NCI-H345 treated with DMSO at 0.1 percent for 48 hours (cell line): ENCODE measurements at regions not wholly inside any gene's neighbourhood (a gene's known extent, or its start where the extent isn't known, plus 50 kb on each side); places are given as distances from the start of the nearest gene placed in this dataset.
"Not testable (repeated sequence)": the region's sequence is repeated elsewhere in the genome, so short reads cannot be mapped to it uniquely, and the experiment has no call there.

Experiments
- DNase-seq: peaks from one replicate; lab custom pipeline; 2025; ENCODE audit not compliant: unreplicated experiment; lab: John Stamatoyannopoulos, UW

DNA sequence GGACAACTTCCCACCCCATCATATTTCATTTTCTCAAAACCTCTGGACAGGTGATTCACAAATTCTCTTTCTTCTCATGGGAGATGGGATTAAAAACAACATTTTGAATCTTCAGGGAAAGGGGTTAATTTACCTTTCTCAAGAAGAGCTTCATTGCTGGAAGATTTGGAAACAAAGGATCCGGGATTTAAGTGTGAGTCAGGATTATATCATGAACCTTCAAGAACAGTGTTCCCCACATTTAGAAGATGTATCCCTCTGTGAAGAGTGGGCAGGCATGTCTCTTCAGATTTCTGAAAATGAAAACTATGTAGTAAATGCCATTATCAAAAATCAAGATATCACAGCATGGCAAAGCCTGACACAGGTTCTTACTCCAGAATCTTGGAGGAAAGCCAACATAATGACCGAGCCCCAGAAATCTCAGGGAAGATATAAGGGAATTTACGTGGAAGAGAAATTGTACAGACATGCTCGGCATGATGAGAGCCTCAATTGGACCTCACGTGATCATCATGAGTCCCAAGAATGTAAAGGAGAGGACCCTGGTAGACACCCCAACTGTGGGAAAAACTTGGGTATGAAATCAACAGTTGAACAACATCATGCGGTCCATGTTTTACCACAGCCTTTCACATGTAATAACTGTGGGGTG, 99.5 kb upstream of the GPR39 start:
- DNase-seq = not testable (repeated sequence)

DNA sequence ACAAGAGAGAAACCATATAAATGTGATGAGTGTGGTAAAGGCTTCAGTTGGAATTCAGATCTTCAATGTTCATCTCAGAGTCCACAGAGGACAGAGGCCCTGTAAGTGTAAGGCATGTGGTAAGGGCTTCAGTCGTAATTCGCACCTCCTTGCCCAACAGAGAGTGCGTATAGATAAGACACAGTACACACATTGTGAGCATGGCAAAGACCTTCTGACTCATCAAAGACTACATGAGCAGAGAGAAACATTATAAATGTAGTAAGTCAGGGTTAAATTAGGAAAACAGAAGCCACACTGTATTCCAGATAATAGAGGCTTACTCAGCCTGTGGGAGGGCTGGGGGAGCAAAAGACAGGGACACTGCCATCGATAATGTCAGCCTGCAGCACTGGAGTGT, 98.1 kb upstream of the GPR39 start:
- not testable (repeated sequence) for DNase-seq

DNA sequence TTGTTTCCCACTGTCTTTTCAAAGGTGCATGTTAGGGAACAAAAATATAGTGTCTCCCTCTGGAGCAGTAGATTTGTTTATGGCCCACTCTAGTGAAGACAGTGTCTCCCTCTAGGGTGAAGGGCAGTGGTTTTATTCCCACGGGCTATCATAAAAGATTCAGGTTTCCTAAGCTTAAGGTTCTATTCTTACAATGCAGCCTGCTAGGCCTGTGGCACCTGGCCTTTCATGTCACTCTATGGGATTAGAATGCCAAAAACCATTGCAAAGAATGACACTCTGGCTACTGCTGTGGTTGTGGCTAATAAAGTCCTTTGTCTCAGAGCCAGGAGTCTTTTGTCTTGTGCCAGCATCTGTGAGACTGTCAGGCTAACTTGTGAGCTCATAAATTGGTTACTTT, 92.6 kb upstream of the GPR39 start:
- DNase-seq = not testable (repeated sequence)

DNA sequence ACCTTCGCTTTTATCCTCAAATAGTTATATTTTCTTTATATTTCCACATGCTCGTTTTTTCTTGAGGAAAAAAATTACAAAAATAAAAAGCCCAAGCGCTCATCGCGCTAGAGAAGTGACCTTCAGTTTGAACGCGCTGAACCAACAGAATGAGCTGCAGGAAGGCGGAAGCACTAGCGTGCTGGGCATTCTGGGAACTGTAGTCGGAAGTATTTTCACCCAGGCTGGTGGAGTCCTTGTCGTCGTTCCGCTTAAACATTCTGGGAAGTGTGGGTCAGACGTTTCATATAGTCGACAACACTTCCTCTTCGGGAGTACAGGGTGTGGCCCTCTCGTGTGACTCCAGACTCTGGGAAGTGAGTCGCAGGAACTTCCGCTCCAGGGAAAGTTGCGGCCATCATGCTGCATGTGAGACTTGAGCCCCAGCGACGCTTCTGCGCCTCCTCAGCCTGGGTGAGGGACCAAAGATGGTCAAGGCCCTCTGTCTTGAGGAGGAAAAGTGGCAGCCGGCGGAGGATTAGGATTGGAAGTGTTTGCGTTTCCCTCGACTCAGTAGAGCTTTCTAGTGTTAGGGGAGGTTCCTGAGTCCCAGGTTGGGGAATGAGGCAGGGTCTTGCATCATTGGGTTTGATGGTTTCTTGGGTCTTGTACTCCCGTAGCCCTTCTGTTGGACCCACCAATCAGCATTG, 84.1 kb upstream of the GPR39 start:
- DNase-seq = not testable (repeated sequence)

DNA sequence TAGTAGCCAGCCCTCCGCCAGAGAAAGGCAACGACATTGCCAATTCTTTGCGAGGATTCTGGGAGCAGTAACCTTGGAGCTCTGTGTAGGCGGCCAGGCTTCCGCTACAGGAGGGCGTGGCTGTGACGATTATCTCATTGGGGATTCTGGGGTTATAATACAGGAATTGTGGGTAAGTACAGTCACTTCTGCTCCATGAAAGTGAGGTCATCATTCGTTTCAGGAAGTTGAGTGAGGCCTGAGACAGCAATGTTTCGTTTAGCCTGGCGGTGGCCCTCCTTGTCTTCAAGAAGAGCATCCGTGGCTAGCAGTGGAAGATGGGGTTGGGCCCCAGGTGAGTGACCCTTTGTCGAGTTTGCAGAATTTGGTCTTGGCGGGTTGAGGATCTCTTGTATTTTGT, 79.5 kb upstream of the GPR39 start:
- DNase-seq = not testable (repeated sequence)

DNA sequence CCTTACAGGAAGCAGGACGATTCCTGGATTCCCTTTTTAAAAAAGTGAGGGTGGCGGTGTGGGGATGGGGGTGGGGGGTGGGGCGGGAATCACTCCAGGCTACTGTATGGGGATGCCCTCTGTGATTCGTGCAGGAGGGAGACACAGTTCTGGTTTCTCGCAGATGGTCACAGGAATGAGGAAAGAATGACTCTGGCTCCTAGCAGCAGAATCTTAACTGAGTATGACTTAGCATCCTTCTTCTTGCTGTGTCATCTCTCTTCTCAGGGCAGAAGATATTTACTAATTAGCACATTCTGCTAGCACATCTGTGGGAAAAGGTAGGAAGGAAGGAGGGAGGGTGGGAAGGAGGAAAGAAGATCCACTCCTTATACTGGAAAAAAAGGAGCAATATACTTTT, 78.8 kb upstream of the GPR39 start:
- DNase-seq = not testable (repeated sequence)

DNA sequence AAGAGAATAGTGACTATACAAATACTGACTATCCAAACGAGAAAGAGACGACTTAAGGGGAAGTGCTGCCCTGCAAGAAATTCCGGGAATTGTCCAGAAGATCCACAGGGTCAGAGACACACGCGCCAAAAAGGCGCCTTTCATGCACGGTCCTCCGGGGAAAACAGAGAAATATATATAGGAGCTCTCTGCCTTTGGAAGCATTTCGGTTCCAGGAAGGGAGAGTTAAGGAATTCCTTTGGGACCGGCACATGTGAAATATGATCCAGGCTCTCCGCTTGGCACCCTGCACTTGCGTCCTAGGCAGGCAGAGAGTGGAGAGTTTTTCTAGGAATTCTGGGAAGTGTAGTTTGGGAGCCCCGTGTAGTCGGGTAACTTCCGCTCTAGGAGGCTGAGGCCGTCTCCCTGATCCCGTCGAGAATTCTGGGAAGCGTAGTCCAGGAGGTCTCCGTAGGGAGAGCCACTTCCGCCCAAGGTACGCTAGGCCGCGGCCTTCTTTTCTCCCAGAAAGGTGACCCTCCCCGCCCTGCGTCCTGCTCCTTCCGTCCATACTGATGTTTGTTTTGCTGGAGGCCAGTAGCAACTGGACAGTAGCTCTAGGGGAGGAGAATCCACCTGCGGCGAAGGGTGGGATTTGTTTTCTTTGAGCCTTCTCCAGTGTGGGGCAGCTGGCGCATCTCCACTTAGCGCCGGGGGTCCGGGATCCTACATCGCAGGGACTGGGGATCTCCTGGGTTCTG, 69.4 kb upstream of the GPR39 start:
- DNase-seq = peak; percentile 60

DNA sequence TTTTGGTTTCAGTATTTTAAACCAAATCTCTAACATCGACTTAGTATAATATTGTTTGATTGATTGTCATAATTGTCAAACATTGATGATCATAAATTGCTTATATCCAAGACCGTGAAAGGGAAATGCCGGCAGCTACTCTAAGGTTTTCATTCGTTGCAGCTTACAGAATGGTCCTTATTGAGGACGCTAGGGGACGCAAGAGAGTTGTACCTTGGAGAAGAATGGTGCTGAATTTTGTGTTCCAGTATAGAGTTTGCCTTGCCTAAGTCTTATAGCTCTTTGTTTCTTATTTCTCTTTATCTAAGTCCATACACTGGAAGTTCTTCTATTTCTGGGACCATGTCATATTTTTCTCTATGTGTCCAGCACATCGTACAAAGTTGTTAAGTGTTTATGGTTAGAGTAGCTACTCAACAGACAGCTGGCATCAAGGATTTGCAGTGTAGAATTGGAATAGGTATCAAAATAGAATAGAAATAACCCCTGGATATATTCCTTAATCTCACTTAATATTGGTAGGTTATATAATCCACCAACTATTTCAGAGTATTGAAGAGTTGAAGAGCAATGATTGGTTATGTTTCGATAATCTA, 67.4 kb upstream of the GPR39 start:
- DNase-seq = peak; percentile 68

DNA sequence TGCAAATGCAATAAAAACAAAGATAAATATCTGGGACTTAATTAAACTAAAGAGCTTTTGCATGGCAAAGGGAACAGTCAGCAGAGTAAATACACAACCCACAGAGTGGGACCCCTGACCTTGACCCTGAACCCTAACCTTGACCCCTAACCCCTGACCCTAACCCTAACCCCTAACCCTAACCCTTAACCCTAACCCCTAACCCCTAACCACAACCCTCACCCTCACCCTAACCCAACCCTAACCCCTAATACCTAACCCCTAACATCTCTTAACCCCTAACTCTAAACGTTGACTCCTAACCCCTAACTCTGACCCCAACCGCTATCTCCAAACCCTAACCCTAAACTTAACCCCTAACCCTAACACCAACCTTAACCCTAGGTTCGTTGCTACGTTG, 64.9 kb upstream of the GPR39 start:
- not testable (repeated sequence) for DNase-seq

DNA sequence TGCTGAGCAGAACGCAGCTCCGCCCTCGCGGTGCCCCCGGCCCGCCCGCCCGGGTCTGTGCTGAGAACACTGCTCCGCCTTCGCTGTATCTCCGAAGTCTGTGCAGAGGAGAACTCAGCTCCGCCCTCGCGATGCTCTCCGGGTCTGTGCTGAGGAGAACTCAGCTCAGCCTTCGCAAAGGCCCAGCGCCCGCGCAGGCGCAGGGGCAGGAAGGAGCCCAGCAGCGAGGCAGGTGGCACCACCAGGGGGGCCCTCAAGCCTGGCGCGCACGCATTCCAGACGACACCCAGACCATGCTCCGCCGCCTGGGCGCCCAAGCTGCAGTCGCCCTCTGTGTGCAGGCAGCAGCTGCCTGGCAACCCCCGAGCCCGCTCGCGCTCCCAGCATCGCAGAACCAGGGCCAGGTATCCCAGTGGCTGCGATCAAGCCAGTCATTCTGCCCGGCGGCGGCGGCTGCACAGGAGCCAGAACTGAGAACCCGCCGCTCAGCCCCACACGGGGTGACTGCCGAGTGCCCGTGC, 64.1 kb upstream of the GPR39 start:
- DNase-seq = peak; percentile 72

DNA sequence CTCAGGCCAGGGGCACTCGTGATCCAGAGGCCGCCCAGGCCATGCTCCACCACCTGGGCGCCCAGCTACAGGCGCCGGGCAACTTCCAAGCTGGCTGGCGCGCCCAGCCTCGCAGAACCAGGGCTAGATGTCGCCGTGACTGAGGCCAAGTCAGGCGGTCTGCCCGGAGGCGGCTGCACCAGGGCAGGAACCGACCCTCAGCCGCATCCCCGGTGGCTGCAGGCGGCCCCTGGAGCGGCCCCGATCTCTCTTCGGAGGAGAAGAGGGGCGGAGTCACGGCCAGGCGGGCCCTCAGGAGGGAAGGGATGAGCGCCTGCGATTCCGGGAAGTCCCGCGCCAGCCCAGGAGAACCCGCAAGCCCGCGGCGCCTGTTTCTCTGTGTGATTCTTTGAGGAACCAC, 63.2 kb upstream of the GPR39 start:
- DNase-seq = not testable (repeated sequence)

DNA sequence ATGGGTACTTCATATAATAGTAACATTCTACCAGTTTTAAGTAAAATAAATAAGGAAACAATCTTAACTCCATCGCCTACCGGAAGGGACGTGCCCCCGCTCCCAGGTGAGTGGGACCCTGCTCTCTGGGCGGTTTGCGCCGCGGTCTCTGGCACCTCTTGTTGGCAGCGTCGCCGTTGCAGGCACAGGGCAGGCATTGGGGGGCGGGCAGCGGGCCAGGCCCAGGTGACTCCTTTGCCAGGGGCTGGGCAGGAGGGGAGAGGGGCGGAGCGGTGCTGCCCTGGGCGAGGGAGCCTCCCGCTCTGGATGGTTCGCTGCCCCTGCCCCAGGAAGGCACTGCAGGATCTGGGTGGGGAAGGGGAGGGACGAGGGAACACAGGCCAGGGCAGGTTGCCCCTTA, 55.6 kb upstream of the GPR39 start:
- DNase-seq = not testable (repeated sequence)

DNA sequence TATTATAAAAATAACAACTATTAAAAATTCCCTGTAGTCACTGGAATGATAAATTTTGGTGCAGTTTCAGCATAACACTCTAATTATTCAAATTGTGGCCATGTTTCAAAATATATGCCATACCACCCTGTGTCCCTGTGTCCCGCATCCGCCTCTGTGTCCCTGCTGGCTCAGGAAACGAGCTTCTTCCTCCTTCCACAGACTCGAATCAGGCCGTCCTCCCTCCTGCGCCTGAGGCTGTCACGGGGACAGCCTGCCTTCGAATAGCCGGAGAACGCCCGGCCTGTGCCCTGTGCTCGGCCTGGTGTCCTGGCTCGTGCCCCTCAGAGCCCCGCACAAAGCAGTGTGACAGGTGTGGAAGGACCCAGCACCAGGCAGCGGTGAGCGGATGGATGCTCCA, 55.1 kb upstream of the GPR39 start:
- not testable (repeated sequence) for DNase-seq

DNA sequence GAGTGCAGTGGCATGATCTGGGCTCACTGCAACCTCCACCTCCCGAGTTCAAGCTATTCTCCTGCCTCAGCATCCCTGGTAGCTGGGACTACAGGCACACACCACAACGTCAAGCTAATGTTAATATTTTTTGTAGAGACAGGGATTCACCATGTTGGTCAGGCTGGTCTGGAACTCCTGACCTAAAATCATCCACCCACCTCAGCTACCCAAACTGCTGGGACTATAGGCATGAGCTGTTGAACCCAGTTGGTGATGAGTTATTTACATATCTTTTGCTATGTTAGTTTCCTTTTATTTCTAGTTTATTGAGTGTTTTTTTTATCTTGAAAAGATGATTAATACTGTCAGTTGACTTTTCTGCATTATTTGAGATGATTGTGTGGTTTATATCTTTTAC, 53.3 kb upstream of the GPR39 start:
- not testable (repeated sequence) for DNase-seq

DNA sequence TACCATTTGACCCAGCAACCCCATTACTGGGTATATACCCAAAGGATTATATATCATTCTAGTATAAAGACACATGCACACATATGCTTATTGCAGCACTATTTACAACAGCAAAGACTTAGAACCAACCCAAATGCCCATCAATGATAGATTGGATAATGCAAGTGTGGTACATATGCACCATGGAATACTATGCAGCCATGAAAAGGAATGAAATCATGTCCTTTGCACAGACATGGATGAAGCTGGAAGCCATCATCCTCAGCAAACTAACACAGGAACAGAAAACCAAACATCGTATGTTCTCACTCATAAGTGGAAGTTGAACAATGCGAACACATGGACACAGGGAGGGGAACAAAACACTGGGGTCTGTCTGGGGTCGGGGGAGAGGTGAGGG, 50.6 kb upstream of the GPR39 start:
- DNase-seq = not testable (repeated sequence)

DNA sequence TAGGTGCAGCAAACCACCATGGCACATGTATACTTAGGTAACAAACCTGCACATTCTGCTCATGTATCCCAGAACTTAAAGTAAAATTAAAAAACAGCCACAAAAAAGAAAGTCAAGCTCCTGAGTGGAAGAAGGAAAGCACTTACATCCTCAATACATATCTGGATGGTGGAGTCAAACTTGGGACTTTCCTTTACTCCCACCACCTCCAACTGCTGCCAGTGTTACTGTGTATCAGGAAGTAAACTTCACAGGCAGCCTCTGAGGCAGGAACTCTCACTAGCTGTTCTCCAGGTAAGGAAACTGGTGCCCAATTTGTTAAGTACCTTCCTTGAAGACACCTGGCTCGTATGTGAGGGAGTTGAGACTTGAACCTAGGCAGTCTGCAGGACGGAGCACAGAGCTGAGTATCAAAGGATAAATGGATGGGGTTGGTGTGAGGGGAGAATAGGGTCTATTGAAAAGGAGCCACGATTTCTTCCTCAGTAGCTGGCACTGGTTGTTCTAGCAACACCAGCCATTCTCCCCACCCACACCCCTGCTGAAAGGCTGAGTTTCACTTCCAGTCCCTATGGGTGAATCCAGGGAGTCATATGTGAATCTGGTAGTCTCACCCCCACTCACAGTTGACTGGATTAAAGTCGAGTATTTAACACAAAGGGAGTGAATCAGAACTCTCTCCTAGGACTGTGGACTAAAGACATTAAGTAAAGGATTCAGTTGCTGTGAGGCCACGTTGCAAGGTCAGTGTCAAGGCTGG, 50.0 kb upstream of the GPR39 start:
- DNase-seq = no peak
